SK-N-SH treated with all-trans-retinoic acid at 6 μM for 48 hours (cell line): ENCODE measurements at regions not wholly inside any gene's neighbourhood (a gene's known extent, or its start where the extent isn't known, plus 50 kb on each side); places are given as distances from the start of the nearest gene placed in this dataset.

Experiments
- ATAC-seq: fragments of 200-7000 bp; cut with Tn5 transposase; 3 replicates; pipeline ENCODE4 v1.9.1; 2020; ENCODE audit warnings: mild to moderate bottlenecking, moderate library complexity
- ARNTL ChIP-seq: fragments of 450-650 bp; formaldehyde crosslinking; IDR thresholded peaks from 2 replicates; pipeline ENCODE4 v1.5.0; 2020; ENCODE audit warnings: low read depth, mild to moderate bottlenecking, moderate library complexity, borderline replicate concordance
- BACH2 ChIP-seq: fragments of 250-450 bp; sonication (Bioruptor Pico); IDR thresholded peaks from 2 replicates; pipeline ENCODE4 v1.9.0; 2021; ENCODE audit warnings: mild to moderate bottlenecking, borderline replicate concordance
- CREB5 ChIP-seq: fragments of 250-450 bp; sonication (Bioruptor Pico); IDR thresholded peaks from 2 replicates; pipeline ENCODE4 v1.5.1; 2020; ENCODE audit warnings: low read depth, mild to moderate bottlenecking, moderate library complexity
- CSDC2 ChIP-seq: fragments of 250-450 bp; sonication (Bioruptor Pico); IDR thresholded peaks from 2 replicates; pipeline ENCODE4 v1.5.0; 2020; ENCODE audit warnings: mild to moderate bottlenecking, moderate library complexity
- GLIS3 ChIP-seq: fragments of 250-450 bp; sonication (Bioruptor Pico); IDR thresholded peaks from 2 replicates; pipeline ENCODE4 v1.5.0; 2020; ENCODE audit warnings: mild to moderate bottlenecking, moderate library complexity
- ISL1 ChIP-seq: fragments of 250-450 bp; sonication (Bioruptor Pico); IDR thresholded peaks from 2 replicates; pipeline ENCODE4 v2.1.2; 2022; ENCODE audit warnings: mild to moderate bottlenecking, moderate library complexity
- OSR1 ChIP-seq: fragments of 250-450 bp; sonication (Bioruptor Pico); IDR thresholded peaks from 2 replicates; pipeline ENCODE4 v1.8.0; 2022; ENCODE audit warnings: moderate library complexity, mild to moderate bottlenecking, inconsistent platforms
- POU6F1 ChIP-seq: fragments of 250-450 bp; sonication (Bioruptor Pico); IDR thresholded peaks from 2 replicates; pipeline ENCODE4 v1.8.0; 2021; ENCODE audit warnings: low read depth, mild to moderate bottlenecking, moderate library complexity, borderline replicate concordance
- PPARA ChIP-seq: fragments of 250-450 bp; sonication (Bioruptor Pico); IDR thresholded peaks from 2 replicates; pipeline ENCODE4 v1.5.0; 2020; ENCODE audit warnings: mild to moderate bottlenecking, borderline replicate concordance
- RARB ChIP-seq: fragments of 250-450 bp; sonication (Bioruptor Pico); IDR thresholded peaks from 2 replicates; pipeline ENCODE4 v1.8.0; 2021; ENCODE audit warnings: mild to moderate bottlenecking, moderate library complexity
- TCF4 ChIP-seq: fragments of 250-450 bp; sonication (Bioruptor Pico); IDR thresholded peaks from 2 replicates; pipeline ENCODE4 v1.8.0; 2021; ENCODE audit warnings: mild to moderate bottlenecking, moderate library complexity, borderline replicate concordance
- TOX ChIP-seq: fragments of 250-450 bp; sonication (Bioruptor Pico); IDR thresholded peaks from 2 replicates; pipeline ENCODE4 v1.8.0; 2021; ENCODE audit warnings: mild to moderate bottlenecking, moderate library complexity, borderline replicate concordance
- TSHZ2 ChIP-seq: fragments of 250-450 bp; sonication (Bioruptor Pico); IDR thresholded peaks from 2 replicates; pipeline ENCODE4 v1.5.0; 2020; ENCODE audit warnings: mild to moderate bottlenecking, moderate library complexity
- ZC3H10 ChIP-seq: fragments of 250-450 bp; sonication (Bioruptor Pico); IDR thresholded peaks from 2 replicates; pipeline ENCODE4 v1.5.1; 2021; ENCODE audit warnings: mild to moderate bottlenecking, moderate library complexity
- ZFP3 ChIP-seq: fragments of 250-450 bp; sonication (Bioruptor Pico); IDR thresholded peaks from 2 replicates; pipeline ENCODE4 v1.5.0; 2020; ENCODE audit warnings: mild to moderate bottlenecking, moderate library complexity
- ZNF565 ChIP-seq: fragments of 450-650 bp; formaldehyde crosslinking; conservative IDR thresholded peaks from 2 replicates; pipeline ENCODE4 v1.5.0; 2020; ENCODE audit warnings: low read depth, mild to moderate bottlenecking, moderate library complexity
- ZNF70 ChIP-seq: fragments of 450-650 bp; formaldehyde crosslinking; IDR thresholded peaks from 2 replicates; pipeline ENCODE4 v1.5.0; 2020; ENCODE audit warnings: mild to moderate bottlenecking, moderate library complexity
- TF ChIP-seq, protein P1 (sequence below): fragments of 250-450 bp; sonication (Bioruptor Pico); IDR thresholded peaks from 2 replicates; pipeline ENCODE4 v1.5.1; 2021; ENCODE audit warnings: mild to moderate bottlenecking, moderate library complexity
- TF ChIP-seq, protein P2 (sequence below): fragments of 250-450 bp; sonication (Bioruptor Pico); IDR thresholded peaks from 2 replicates; pipeline ENCODE4 v1.8.0; 2020; ENCODE audit warnings: mild to moderate bottlenecking, moderate library complexity, borderline replicate concordance

GRCh38 chr10:90213346-90213745 lies 512.0 kb downstream of the KIF20B start:
- ATAC-seq: no peak

DNA sequence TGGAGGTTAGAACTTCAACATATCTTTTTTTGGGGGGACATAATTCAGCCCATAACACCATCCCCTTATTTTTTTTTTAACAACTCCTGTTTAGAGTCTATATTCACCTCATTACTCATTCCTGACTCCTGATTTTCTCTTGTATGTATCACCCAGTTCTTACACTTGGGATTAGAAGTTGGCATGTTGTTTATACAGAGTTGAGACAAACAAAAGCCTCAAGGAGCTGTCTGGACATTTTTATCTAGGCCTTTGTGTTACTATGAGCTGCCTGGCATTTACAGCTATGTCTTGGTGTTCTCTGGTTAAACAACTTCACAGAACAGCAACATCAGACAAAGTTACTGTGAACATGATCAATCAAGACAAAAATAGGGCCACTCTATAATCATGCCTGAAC lies 517.5 kb downstream of the KIF20B start:
- TF ChIP-seq TCF4 (CRISPR knock-in tag): no peak
- ATAC-seq: no peak

More at GRCh38 chr10:90213346-90213745, 512.0 kb downstream of the KIF20B start:
- TF ChIP-seq PPARA (CRISPR knock-in tag): no peak
- TF ChIP-seq, protein P1, sequence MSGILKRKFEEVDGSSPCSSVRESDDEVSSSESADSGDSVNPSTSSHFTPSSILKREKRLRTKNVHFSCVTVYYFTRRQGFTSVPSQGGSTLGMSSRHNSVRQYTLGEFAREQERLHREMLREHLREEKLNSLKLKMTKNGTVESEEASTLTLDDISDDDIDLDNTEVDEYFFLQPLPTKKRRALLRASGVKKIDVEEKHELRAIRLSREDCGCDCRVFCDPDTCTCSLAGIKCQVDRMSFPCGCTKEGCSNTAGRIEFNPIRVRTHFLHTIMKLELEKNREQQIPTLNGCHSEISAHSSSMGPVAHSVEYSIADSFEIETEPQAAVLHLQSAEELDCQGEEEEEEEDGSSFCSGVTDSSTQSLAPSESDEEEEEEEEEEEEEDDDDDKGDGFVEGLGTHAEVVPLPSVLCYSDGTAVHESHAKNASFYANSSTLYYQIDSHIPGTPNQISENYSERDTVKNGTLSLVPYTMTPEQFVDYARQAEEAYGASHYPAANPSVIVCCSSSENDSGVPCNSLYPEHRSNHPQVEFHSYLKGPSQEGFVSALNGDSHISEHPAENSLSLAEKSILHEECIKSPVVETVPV (CRISPR knock-in tag): no peak
- no peak for TF ChIP-seq TOX (CRISPR knock-in tag)
- no peak for TF ChIP-seq RARB (CRISPR knock-in tag)
- TF ChIP-seq, protein P2, sequence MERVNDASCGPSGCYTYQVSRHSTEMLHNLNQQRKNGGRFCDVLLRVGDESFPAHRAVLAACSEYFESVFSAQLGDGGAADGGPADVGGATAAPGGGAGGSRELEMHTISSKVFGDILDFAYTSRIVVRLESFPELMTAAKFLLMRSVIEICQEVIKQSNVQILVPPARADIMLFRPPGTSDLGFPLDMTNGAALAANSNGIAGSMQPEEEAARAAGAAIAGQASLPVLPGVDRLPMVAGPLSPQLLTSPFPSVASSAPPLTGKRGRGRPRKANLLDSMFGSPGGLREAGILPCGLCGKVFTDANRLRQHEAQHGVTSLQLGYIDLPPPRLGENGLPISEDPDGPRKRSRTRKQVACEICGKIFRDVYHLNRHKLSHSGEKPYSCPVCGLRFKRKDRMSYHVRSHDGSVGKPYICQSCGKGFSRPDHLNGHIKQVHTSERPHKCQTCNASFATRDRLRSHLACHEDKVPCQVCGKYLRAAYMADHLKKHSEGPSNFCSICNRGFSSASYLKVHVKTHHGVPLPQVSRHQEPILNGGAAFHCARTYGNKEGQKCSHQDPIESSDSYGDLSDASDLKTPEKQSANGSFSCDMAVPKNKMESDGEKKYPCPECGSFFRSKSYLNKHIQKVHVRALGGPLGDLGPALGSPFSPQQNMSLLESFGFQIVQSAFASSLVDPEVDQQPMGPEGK (CRISPR knock-in tag): no peak
- TF ChIP-seq ZFP3 (CRISPR knock-in tag): no peak
- TF ChIP-seq TSHZ2 (CRISPR knock-in tag): no peak
- TF ChIP-seq BACH2 (CRISPR knock-in tag): no peak
- TF ChIP-seq ARNTL: no peak
- no peak for TF ChIP-seq ZNF565 (CRISPR knock-in tag)
- no peak for TF ChIP-seq ZNF70

DNA sequence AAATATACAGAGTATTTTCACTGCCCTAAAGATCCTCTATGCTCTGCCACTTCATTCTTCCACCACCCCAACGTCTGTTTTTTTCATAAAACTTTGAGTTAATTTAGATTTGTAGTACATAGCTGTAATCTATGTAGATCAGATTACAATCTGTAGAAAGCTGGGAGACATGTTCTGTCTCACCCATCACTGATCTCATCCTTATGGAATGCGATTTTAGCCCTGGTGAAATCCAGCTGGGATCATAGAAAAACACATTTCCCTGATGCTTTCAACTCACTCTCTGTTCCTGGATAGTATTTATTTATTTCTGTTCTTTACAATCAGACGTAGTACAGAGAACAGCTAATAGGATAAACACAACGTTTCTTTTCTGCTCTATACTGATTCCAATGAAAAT lies 521.0 kb downstream of the KIF20B start:
- ATAC-seq: peak; percentile 76
- TF ChIP-seq CSDC2 (0 out of 2 replicates have a peak, but pooled peaks have one; percentile 37), CREB5 (peak; percentile 98), ZC3H10 (CRISPR knock-in tag) (no peak), TCF4 (CRISPR knock-in tag) (peak; percentile 57; the same call in 1 of the 2 replicates), OSR1 (CRISPR knock-in tag) (no peak), POU6F1 (peak; percentile 79; the same call in 1 of the 2 replicates), ISL1 (peak; percentile 96), GLIS3 (CRISPR knock-in tag) (0 out of 2 replicates have a peak, but pooled peaks have one; percentile 56), TSHZ2 (CRISPR knock-in tag) (peak; percentile 44; the same call in 1 of the 2 replicates), ZFP3 (CRISPR knock-in tag) (0 out of 2 replicates have a peak, but pooled peaks have one; percentile 16)
- TF ChIP-seq, protein P2 (CRISPR knock-in tag): peak; percentile 80
- TF ChIP-seq, all 23 proteins: peak for 9
